A673 (cell line): ENCODE measurements at regions not wholly inside any gene's neighbourhood (a gene's known extent, or its start where the extent isn't known, plus 50 kb on each side); places are given as distances from the start of the nearest gene placed in this dataset.

Experiments used
- EZH2 ChIP-seq: fragments of 200-600 bp; sonication (generic); IDR thresholded peaks from 2 replicates; pipeline ENCODE4 v1.6.1; 2017; ENCODE audit warnings: borderline replicate concordance, low read depth, mild to moderate bottlenecking, mixed read lengths, antibody characterized with exemption, low read length; ENCODE audit not compliant: poor library complexity, severe bottlenecking
- TF ChIP-seq, protein P1 (sequence below): fragments of 300-800, 200-600 bp; sonication (generic); conservative IDR thresholded peaks from 2 replicates; pipeline ENCODE4 v1.5.1; 2017; ENCODE audit warnings: low read depth, mild to moderate bottlenecking, antibody characterized with exemption, low read length, moderate library complexity, mixed read lengths

DNA sequence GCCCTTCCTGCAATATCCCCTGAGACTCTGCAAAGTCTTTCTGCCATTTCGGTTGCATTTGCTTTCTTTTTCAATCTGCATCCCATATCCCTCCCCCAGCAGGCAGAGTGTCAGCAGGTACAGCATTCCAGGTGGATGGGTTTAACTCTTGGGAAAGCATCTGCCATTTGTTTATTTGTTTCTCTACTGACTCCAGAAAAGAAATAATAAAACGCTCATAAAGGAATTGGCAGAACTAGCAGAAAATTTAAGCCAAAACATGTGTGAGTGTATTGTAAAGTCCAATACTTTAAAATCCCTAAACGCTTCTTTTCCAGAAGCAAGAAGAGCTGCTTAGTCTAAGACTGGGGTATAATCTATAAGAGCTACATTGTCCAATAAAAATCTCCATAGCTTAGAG, 393.8 kb downstream of the TNS3 start:
- TF ChIP-seq EZH2, result no peak
- TF ChIP-seq, protein P1, sequence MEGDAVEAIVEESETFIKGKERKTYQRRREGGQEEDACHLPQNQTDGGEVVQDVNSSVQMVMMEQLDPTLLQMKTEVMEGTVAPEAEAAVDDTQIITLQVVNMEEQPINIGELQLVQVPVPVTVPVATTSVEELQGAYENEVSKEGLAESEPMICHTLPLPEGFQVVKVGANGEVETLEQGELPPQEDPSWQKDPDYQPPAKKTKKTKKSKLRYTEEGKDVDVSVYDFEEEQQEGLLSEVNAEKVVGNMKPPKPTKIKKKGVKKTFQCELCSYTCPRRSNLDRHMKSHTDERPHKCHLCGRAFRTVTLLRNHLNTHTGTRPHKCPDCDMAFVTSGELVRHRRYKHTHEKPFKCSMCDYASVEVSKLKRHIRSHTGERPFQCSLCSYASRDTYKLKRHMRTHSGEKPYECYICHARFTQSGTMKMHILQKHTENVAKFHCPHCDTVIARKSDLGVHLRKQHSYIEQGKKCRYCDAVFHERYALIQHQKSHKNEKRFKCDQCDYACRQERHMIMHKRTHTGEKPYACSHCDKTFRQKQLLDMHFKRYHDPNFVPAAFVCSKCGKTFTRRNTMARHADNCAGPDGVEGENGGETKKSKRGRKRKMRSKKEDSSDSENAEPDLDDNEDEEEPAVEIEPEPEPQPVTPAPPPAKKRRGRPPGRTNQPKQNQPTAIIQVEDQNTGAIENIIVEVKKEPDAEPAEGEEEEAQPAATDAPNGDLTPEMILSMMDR, result no peak
